Fibroblast of lung (primary cell): ENCODE measurements at regions not wholly inside any gene's neighbourhood (a gene's known extent, or its start where the extent isn't known, plus 50 kb on each side); places are given as distances from the start of the nearest gene placed in this dataset.

Experiments
- DNase-seq, 2 donors: peaks; one replicate each; pipeline versions ENCODE4 v3.0.0 to v3.0.0-alpha.2; 2010; ENCODE audit warnings: low read depth in 2 of 2
- H2AFZ ChIP-seq: 2 replicates; pipeline ENCODE4 v1.5.1; 2012; ENCODE audit warnings: low read length, control low read depth, inconsistent platforms
- H3K27ac ChIP-seq: 2 replicates; pipeline ENCODE4 v1.5.1; 2011; ENCODE audit warnings: low read length, control low read depth; ENCODE audit not compliant: insufficient read depth
- H3K27me3 ChIP-seq: 2 replicates; pipeline ENCODE4 v1.5.1; 2011; ENCODE audit warnings: mild to moderate bottlenecking, low read length; ENCODE audit not compliant: control insufficient read depth, insufficient read depth
- H3K36me3 ChIP-seq: 2 replicates; pipeline ENCODE4 v1.5.1; 2011; ENCODE audit warnings: low read length; ENCODE audit not compliant: control insufficient read depth, insufficient read depth
- H3K4me1 ChIP-seq: 2 replicates; pipeline ENCODE4 v1.5.1; 2011; ENCODE audit warnings: low read length; ENCODE audit not compliant: control insufficient read depth, insufficient read depth; ENCODE audit errors: extremely low read depth
- H3K4me2 ChIP-seq: 2 replicates; pipeline ENCODE4 v1.5.1; 2011; ENCODE audit warnings: low read length, control low read depth; ENCODE audit not compliant: insufficient read depth; ENCODE audit errors: extremely low read depth
- H3K4me3 ChIP-seq, 4 experiments: fragments of 200-600 bp in 1 of 4; sonication (generic) in 1 of 4; replicated peaks in 1 of 4; 2 replicates each; pipeline ENCODE4 v1.5.1; 2011 to 2016; ENCODE audit warnings: low read length in 4 of 4, low read depth in 3 of 4, mild to moderate bottlenecking in 3 of 4, control low read depth in 2 of 4, inconsistent platforms in 1 of 4, mixed read lengths in 1 of 4; ENCODE audit not compliant: insufficient read depth in 1 of 4; ENCODE audit errors: control extremely low read depth in 1 of 4
- H3K79me2 ChIP-seq: 2 replicates; pipeline ENCODE4 v1.5.1; 2012; ENCODE audit warnings: mild to moderate bottlenecking, low read length, inconsistent platforms; ENCODE audit not compliant: control insufficient read depth, insufficient read depth
- H3K9ac ChIP-seq: 2 replicates; pipeline ENCODE4 v1.5.1; 2011; ENCODE audit warnings: mild to moderate bottlenecking, low read length, control low read depth; ENCODE audit not compliant: insufficient read depth
- H3K9me3 ChIP-seq: 2 replicates; pipeline ENCODE4 v1.5.1; 2012; ENCODE audit warnings: low read depth, low read length; ENCODE audit not compliant: control insufficient read depth, insufficient read depth
- H4K20me1 ChIP-seq: 2 replicates; pipeline ENCODE4 v1.5.1; 2011; ENCODE audit warnings: low read length; ENCODE audit not compliant: control insufficient read depth, insufficient read depth; ENCODE audit errors: extremely low read depth
- EZH2 ChIP-seq: IDR thresholded peaks from 2 replicates; pipeline ENCODE4 v1.5.1; 2012; ENCODE audit warnings: low read length, control low read depth, mild to moderate bottlenecking; ENCODE audit errors: missing control alignments
- TF ChIP-seq, protein P1 (sequence below), 2 donors: IDR thresholded peaks in 1 of 2; conservative IDR thresholded peaks in 1 of 2; 1 replicate in 1 of 2; 2 replicates in 1 of 2; pipeline ENCODE4 v1.5.1; 2011 to 2012; ENCODE audit warnings: low read length in 2 of 2, control low read depth in 1 of 2, inconsistent platforms in 1 of 2, low read depth in 1 of 2, mild to moderate bottlenecking in 1 of 2

DNA sequence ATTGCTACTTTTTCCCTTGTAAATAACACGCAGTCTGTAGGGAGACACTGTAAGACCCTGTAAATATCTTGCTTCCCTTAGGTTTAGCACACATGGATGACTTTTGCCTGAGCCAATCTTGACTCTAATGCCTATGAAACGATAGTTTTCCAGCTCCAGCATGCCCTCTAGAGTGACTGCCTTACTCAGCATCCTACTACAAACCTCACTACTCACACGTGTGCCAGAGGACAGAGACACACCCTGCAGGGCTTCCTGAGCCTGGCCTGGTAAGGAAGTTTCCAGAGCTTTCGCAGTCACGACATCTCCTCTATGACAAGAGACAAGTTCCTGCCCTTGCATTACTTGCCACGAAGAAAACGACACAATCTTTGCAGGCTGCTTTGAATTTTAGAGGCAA, 138.1 kb downstream of the ATPSCKMT start:
- peak; percentile 37 to 51 for DNase-seq
- Histone ChIP-seq H3K4me1 (no peaks in the 10 kb centered on the region), H3K36me3 (no peaks in the 10 kb centered on the region), H3K9ac (no peak overlapping the region), H3K4me3 (no peak overlapping the region), H3K27ac (no peak overlapping the region), H3K79me2 (no peaks in the 10 kb centered on the region), H4K20me1 (no peaks in the 10 kb centered on the region), H3K27me3 (no peaks in the 10 kb centered on the region), H3K4me2 (no peak overlapping the region), H3K9me3 (no peaks in the 10 kb centered on the region), H2AFZ (no peak overlapping the region)
- TF ChIP-seq EZH2, result no peak
- TF ChIP-seq, protein P1, sequence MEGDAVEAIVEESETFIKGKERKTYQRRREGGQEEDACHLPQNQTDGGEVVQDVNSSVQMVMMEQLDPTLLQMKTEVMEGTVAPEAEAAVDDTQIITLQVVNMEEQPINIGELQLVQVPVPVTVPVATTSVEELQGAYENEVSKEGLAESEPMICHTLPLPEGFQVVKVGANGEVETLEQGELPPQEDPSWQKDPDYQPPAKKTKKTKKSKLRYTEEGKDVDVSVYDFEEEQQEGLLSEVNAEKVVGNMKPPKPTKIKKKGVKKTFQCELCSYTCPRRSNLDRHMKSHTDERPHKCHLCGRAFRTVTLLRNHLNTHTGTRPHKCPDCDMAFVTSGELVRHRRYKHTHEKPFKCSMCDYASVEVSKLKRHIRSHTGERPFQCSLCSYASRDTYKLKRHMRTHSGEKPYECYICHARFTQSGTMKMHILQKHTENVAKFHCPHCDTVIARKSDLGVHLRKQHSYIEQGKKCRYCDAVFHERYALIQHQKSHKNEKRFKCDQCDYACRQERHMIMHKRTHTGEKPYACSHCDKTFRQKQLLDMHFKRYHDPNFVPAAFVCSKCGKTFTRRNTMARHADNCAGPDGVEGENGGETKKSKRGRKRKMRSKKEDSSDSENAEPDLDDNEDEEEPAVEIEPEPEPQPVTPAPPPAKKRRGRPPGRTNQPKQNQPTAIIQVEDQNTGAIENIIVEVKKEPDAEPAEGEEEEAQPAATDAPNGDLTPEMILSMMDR (conservative IDR thresholded peaks at IDR 0.05 in 1 of 2, IDR thresholded peaks at IDR 0.05 in 1 of 2; ENCODE audit: low read depth in 1 of 2, low read length in 2 of 2), result peak; percentile 57 to 63

GRCh38 chr5:10110228-10110627, 139.5 kb downstream of the ATPSCKMT start:
- no peaks in the 10 kb centered on the region for H3K36me3 ChIP-seq
- H3K4me1 ChIP-seq, result no peaks in the 10 kb centered on the region
- no peak overlapping the region for H3K4me2 ChIP-seq
- no peak for DNase-seq
- H3K79me2 ChIP-seq, result no peaks in the 10 kb centered on the region
- no peaks in the 10 kb centered on the region for H3K9me3 ChIP-seq
- no peak overlapping the region for H3K9ac ChIP-seq
- no peak overlapping the region for H3K27ac ChIP-seq
- H2AFZ ChIP-seq, result no peak overlapping the region
- no peaks in the 10 kb centered on the region for H4K20me1 ChIP-seq
- no peak overlapping the region for H3K4me3 ChIP-seq
- no peaks in the 10 kb centered on the region for H3K27me3 ChIP-seq
- TF ChIP-seq, protein P1 (conservative IDR thresholded peaks at IDR 0.05 in 1 of 2, IDR thresholded peaks at IDR 0.05 in 1 of 2; ENCODE audit: low read depth in 1 of 2, low read length in 2 of 2), result no peak
- TF ChIP-seq EZH2, result no peak

DNA sequence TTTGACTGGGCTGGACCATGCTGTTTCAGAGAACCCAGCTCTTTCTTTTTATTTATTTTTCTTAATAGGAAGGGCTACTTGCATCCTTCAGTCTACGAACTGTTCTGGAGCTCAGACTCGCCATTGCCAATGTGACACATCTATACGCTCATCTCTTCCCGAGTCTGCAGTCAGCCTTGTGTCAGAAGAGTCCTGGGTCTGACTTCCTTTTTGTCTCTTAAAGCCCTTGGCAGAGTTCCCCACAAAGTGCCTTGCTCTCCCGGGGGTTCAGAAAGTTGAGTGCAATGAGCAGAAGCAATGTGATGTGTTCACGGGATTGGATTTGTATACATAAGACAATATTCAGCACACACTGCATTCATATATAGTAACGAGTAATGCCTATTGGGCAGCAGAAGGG, 140.4 kb downstream of the ATPSCKMT start:
- no peak overlapping the region for H3K27ac ChIP-seq
- no peak overlapping the region for H3K4me2 ChIP-seq
- H2AFZ ChIP-seq, result no peak overlapping the region
- no peaks in the 10 kb centered on the region for H3K36me3 ChIP-seq
- H3K4me3 ChIP-seq, result no peak overlapping the region
- H3K27me3 ChIP-seq, result no peaks in the 10 kb centered on the region
- no peaks in the 10 kb centered on the region for H3K9me3 ChIP-seq
- TF ChIP-seq, protein P1 (conservative IDR thresholded peaks at IDR 0.05 in 1 of 2, IDR thresholded peaks at IDR 0.05 in 1 of 2; ENCODE audit: low read depth in 1 of 2, low read length in 2 of 2), result no peak
- no peak for TF ChIP-seq EZH2
- H3K79me2 ChIP-seq, result no peaks in the 10 kb centered on the region
- H4K20me1 ChIP-seq, result no peaks in the 10 kb centered on the region
- H3K4me1 ChIP-seq, result no peaks in the 10 kb centered on the region
- no peak overlapping the region for H3K9ac ChIP-seq
- no peak for DNase-seq
